Glutamatergic neuron (in vitro differentiated cells): ENCODE measurements at regions not wholly inside any gene's neighbourhood (a gene's known extent, or its start where the extent isn't known, plus 50 kb on each side); places are given as distances from the start of the nearest gene placed in this dataset.

ENCODE experiments used
- DNase-seq: peaks from one replicate; pipeline ENCODE4 v3.0.0; 2022
- H3K27ac Mint-ChIP-seq: one replicate; pipeline ENCODE4 v1.8.0; 2020; ENCODE audit warnings: mild to moderate bottlenecking, mixed read lengths, inconsistent platforms; ENCODE audit not compliant: unreplicated experiment
- H3K27me3 Mint-ChIP-seq: one replicate; pipeline ENCODE4 v1.8.0; 2020; ENCODE audit warnings: mild to moderate bottlenecking, moderate library complexity, mixed read lengths, inconsistent platforms; ENCODE audit not compliant: unreplicated experiment
- H3K36me3 Mint-ChIP-seq: one replicate; pipeline ENCODE4 v1.8.0; 2020; ENCODE audit warnings: mild to moderate bottlenecking, mixed read lengths, inconsistent platforms; ENCODE audit not compliant: unreplicated experiment
- H3K4me1 Mint-ChIP-seq: one replicate; pipeline ENCODE4 v1.8.0; 2020; ENCODE audit warnings: mild to moderate bottlenecking, low read depth, mixed read lengths, inconsistent platforms; ENCODE audit not compliant: unreplicated experiment
- H3K4me3 Mint-ChIP-seq: one replicate; pipeline ENCODE4 v1.8.0; 2020; ENCODE audit warnings: mild to moderate bottlenecking, mixed read lengths, inconsistent platforms; ENCODE audit not compliant: unreplicated experiment
- H3K9me3 Mint-ChIP-seq: one replicate; pipeline ENCODE4 v1.8.0; 2020; ENCODE audit warnings: mild to moderate bottlenecking, moderate library complexity, mixed read lengths, inconsistent platforms; ENCODE audit not compliant: unreplicated experiment
- CTCF ChIP-seq: fragments of 200-600 bp; sonication (generic); IDR thresholded peaks from one replicate; pipeline ENCODE4 v1.5.0; 2021; ENCODE audit not compliant: partially characterized antibody, unreplicated experiment

- Mint-ChIP-seq H3K9me3 (peaks cover 4% of the 10 kb centered on the region), H3K27me3 (peaks cover 5% of the 10 kb centered on the region), H3K4me3 (no peak overlapping the region), H3K4me1 (peaks cover 13% of the 10 kb centered on the region), H3K36me3 (no peaks in the 10 kb centered on the region), H3K27ac (no peak overlapping the region)
- no peak for DNase-seq
- no peak for TF ChIP-seq CTCF
Observed at GRCh38 chr3:34216711-34217335, 418.4 kb downstream of the PDCD6IP start.

- peaks cover 14% of the 10 kb centered on the region for H3K4me1 Mint-ChIP-seq
- DNase-seq, result no peak
- peaks cover 7% of the 10 kb centered on the region for H3K9me3 Mint-ChIP-seq
- no peak overlapping the region for H3K4me3 Mint-ChIP-seq
- H3K27ac Mint-ChIP-seq, result no peak overlapping the region
- peaks cover 5% of the 10 kb centered on the region for H3K36me3 Mint-ChIP-seq
- no peak for TF ChIP-seq CTCF
- peaks cover 6% of the 10 kb centered on the region for H3K27me3 Mint-ChIP-seq
Observed at GRCh38 chr3:34218706-34219385, 420.4 kb downstream of the PDCD6IP start.

- peaks cover 14% of the 10 kb centered on the region for H3K4me1 Mint-ChIP-seq
- H3K4me3 Mint-ChIP-seq, result no peak overlapping the region
- H3K27me3 Mint-ChIP-seq, result peaks cover 6% of the 10 kb centered on the region
- peaks cover 7% of the 10 kb centered on the region for H3K9me3 Mint-ChIP-seq
- H3K27ac Mint-ChIP-seq, result no peak overlapping the region
- no peak for TF ChIP-seq CTCF
- DNase-seq, result no peak
- peaks cover 5% of the 10 kb centered on the region for H3K36me3 Mint-ChIP-seq
Observed at GRCh38 chr3:34219556-34219955, 421.1 kb downstream of the PDCD6IP start.

GRCh38 chr3:34225821-34226366, 427.5 kb downstream of the PDCD6IP start:
- peaks cover 28% of the 10 kb centered on the region for H3K4me1 Mint-ChIP-seq
- TF ChIP-seq CTCF, result no peak
- H3K27me3 Mint-ChIP-seq, result peaks cover 7% of the 10 kb centered on the region
- no peak for DNase-seq
- H3K9me3 Mint-ChIP-seq, result peaks cover 7% of the 10 kb centered on the region
- no peak overlapping the region for H3K27ac Mint-ChIP-seq
- H3K36me3 Mint-ChIP-seq, result peaks cover 5% of the 10 kb centered on the region
- no peak overlapping the region for H3K4me3 Mint-ChIP-seq

- no peaks in the 10 kb centered on the region for H3K36me3 Mint-ChIP-seq
- DNase-seq, result peak; percentile 56
- H3K27ac Mint-ChIP-seq, result no peak overlapping the region
- H3K4me1 Mint-ChIP-seq, result peaks cover 15% of the 10 kb centered on the region
- H3K4me3 Mint-ChIP-seq, result no peak overlapping the region
- no peak for TF ChIP-seq CTCF
- no peaks in the 10 kb centered on the region for H3K9me3 Mint-ChIP-seq
- H3K27me3 Mint-ChIP-seq, result peaks cover 2% of the 10 kb centered on the region
Observed at GRCh38 chr3:34229876-34230275, 431.4 kb downstream of the PDCD6IP start.
